Keratinocyte (primary cell): ENCODE measurements at regions not wholly inside any gene's neighbourhood (a gene's known extent, or its start where the extent isn't known, plus 50 kb on each side); places are given as distances from the start of the nearest gene placed in this dataset.

Experiments
- DNase-seq: peaks from one replicate; pipeline ENCODE4 v3.0.0-alpha.2; 2011; ENCODE audit warnings: low read depth, missing footprints, low spot score
- FAIRE-seq: peaks from 2 replicates; lab custom pipeline; 2011; peaks lifted over from hg19 to GRCh38; lab: Jason Lieb, UNC
- H2AFZ ChIP-seq: 2 replicates; pipeline ENCODE4 v1.6.0; 2012; ENCODE audit warnings: low read length, control low read depth, inconsistent platforms; ENCODE audit not compliant: control insufficient read depth
- H3K27ac ChIP-seq: 2 replicates; pipeline ENCODE4 v1.5.1; 2011; ENCODE audit warnings: low read length; ENCODE audit not compliant: control insufficient read depth, insufficient read depth
- H3K27me3 ChIP-seq: 3 replicates; pipeline ENCODE4 v1.6.0; 2011; ENCODE audit warnings: low read length; ENCODE audit not compliant: control insufficient read depth, insufficient read depth; ENCODE audit errors: extremely low read depth
- H3K36me3 ChIP-seq, 2 experiments: 2 replicates in 1 of 2; 3 replicates in 1 of 2; pipeline ENCODE4 v1.5.1; 2011; ENCODE audit warnings: low read length in 2 of 2, mild to moderate bottlenecking in 1 of 2; ENCODE audit not compliant: control insufficient read depth in 2 of 2, insufficient read depth in 2 of 2; ENCODE audit errors: extremely low read depth in 1 of 2
- H3K4me1 ChIP-seq: 3 replicates; pipeline ENCODE4 v1.5.1; 2011; ENCODE audit warnings: low read length; ENCODE audit not compliant: control insufficient read depth, insufficient read depth; ENCODE audit errors: extremely low read depth
- H3K4me2 ChIP-seq: 3 replicates; pipeline ENCODE4 v1.6.0; 2011; ENCODE audit warnings: low read depth, low read length; ENCODE audit not compliant: control insufficient read depth, insufficient read depth; ENCODE audit errors: extremely low read depth
- H3K4me3 ChIP-seq, 3 experiments: fragments of 200-600 bp in 1 of 3; sonication (generic) in 1 of 3; 2 replicates in 2 of 3; 3 replicates in 1 of 3; pipeline ENCODE4 v1.5.1; 2011 to 2016; ENCODE audit warnings: low read length in 3 of 3, mild to moderate bottlenecking in 3 of 3, control low read depth in 2 of 3, inconsistent platforms in 1 of 3, low read depth in 1 of 3, mixed read lengths in 1 of 3, mixed run types in 1 of 3, moderate library complexity in 1 of 3; ENCODE audit not compliant: control insufficient read depth in 2 of 3, insufficient read depth in 2 of 3; ENCODE audit errors: extremely low read depth in 1 of 3
- H3K79me2 ChIP-seq: 2 replicates; pipeline ENCODE4 v1.6.0; 2012; ENCODE audit warnings: low read length; ENCODE audit not compliant: control insufficient read depth, insufficient read depth
- H3K9ac ChIP-seq: 3 replicates; pipeline ENCODE4 v1.6.0; 2011; ENCODE audit warnings: low read length; ENCODE audit not compliant: control insufficient read depth, insufficient read depth; ENCODE audit errors: extremely low read depth
- H3K9me1 ChIP-seq: 3 replicates; pipeline ENCODE4 v1.6.0; 2011; ENCODE audit warnings: low read length; ENCODE audit not compliant: control insufficient read depth, insufficient read depth; ENCODE audit errors: extremely low read depth
- H3K9me3 ChIP-seq: 2 replicates; pipeline ENCODE4 v1.5.1; 2012; ENCODE audit warnings: low read depth, low read length; ENCODE audit not compliant: control insufficient read depth
- H4K20me1 ChIP-seq: 3 replicates; pipeline ENCODE4 v1.6.0; 2011; ENCODE audit warnings: low read length; ENCODE audit not compliant: control insufficient read depth, insufficient read depth; ENCODE audit errors: extremely low read depth
- CTCF ChIP-seq, 3 experiments: IDR thresholded peaks in 1 of 3; conservative IDR thresholded peaks in 1 of 3; optimal IDR thresholded peaks in 1 of 3; 2 replicates in 2 of 3; 3 replicates in 1 of 3; pipeline versions ENCODE3 to v1.5.1; 2011; ENCODE audit warnings: low read length in 3 of 3, mild to moderate bottlenecking in 3 of 3, moderate library complexity in 2 of 3, control low read depth in 1 of 3, inconsistent platforms in 1 of 3; ENCODE audit not compliant: insufficient read depth in 2 of 3; ENCODE audit errors: extremely low read depth in 1 of 3
- EZH2 ChIP-seq: IDR thresholded peaks from one replicate; pipeline ENCODE4 v1.6.1; 2012; ENCODE audit warnings: inconsistent platforms, mild to moderate bottlenecking, low read length, moderate library complexity
- dilution Hi-C: fragments of 300-500 bp; cut with MboI; formaldehyde crosslinking; loops from one replicate; pipeline ENCODE4 v1.7.0; 2020; ENCODE audit warnings: low sequenced_read_pairs; ENCODE audit not compliant: extremely low pct_ligation_motif_present

DNA sequence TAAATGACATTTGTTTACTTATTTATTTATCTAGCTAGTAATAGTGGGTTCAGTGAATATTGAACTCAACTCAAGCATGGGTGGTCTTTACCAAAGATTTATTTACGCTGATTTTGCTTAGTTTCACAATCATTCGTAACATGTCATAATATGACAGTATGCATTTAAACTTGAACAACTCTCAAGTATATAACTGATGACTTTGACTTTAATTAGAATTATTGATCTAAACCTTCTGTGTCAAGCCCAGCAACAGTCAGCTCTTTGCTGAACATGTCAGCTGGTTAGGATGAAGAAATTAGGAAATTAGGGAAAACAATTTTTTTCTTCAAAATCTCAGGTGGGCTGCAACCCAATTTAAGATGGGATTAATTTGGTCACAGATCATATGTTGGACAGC, 210.5 kb upstream of the G2E3 start:
- FAIRE-seq (no peak), DNase-seq (no peak)
- Histone ChIP-seq H3K27me3 (no peaks in the 10 kb centered on the region), H3K27ac (no peak overlapping the region), H3K79me2 (no peaks in the 10 kb centered on the region), H3K9ac (no peak overlapping the region), H3K4me2 (no peak overlapping the region), H3K36me3 (no peaks in the 10 kb centered on the region), H3K9me1 (no peaks in the 10 kb centered on the region), H4K20me1 (no peaks in the 10 kb centered on the region), H3K9me3 (no peaks in the 10 kb centered on the region), H2AFZ (no peak overlapping the region), H3K4me1 (no peaks in the 10 kb centered on the region), H3K4me3 (no peak overlapping the region)
- dilution Hi-C loops = no loop called here
- no peak for TF ChIP-seq CTCF (optimal IDR thresholded peaks at IDR 0.05 in 1 of 3, IDR thresholded peaks at IDR 0.05 in 1 of 3, conservative IDR thresholded peaks at IDR 0.05 in 1 of 3; ENCODE audit: extremely low read depth in 1 of 3, insufficient read depth in 2 of 3, low read length in 3 of 3)
- TF ChIP-seq EZH2 = no peak

DNA sequence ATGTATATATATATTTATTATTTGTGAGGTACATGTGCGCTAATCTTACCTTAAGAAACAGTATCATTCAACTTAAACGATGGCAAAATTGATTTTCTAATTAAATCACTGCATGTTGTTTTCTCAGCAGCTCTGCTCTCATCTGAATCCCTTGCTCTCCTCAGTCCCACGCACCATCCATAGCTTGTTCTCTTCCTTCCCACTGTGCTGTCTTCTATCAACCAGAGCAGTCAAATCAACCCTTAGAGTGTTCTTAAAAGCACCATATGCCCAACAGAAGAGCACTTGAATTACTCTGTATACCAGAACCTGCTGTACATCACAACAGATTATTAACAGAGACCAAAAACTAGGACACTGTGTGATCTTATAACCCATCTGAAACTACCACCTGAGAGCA, 209.4 kb upstream of the G2E3 start:
- H3K4me2 ChIP-seq = no peak overlapping the region
- H3K9me3 ChIP-seq = no peaks in the 10 kb centered on the region
- H4K20me1 ChIP-seq = no peaks in the 10 kb centered on the region
- no peaks in the 10 kb centered on the region for H3K27me3 ChIP-seq
- dilution Hi-C loops = no loop called here
- no peak overlapping the region for H3K4me3 ChIP-seq
- TF ChIP-seq EZH2 (no peak), CTCF (optimal IDR thresholded peaks at IDR 0.05 in 1 of 3, IDR thresholded peaks at IDR 0.05 in 1 of 3, conservative IDR thresholded peaks at IDR 0.05 in 1 of 3; ENCODE audit: extremely low read depth in 1 of 3, insufficient read depth in 2 of 3, low read length in 3 of 3) (no peak)
- H2AFZ ChIP-seq = no peak overlapping the region
- no peaks in the 10 kb centered on the region for H3K4me1 ChIP-seq
- H3K79me2 ChIP-seq = no peaks in the 10 kb centered on the region
- no peak overlapping the region for H3K27ac ChIP-seq
- no peak overlapping the region for H3K9ac ChIP-seq
- FAIRE-seq (no peak), DNase-seq (no peak)
- H3K9me1 ChIP-seq = no peaks in the 10 kb centered on the region
- no peaks in the 10 kb centered on the region for H3K36me3 ChIP-seq
